ENCODE measurements at regions not wholly inside any gene's neighbourhood (a gene's known extent, or its start where the extent isn't known, plus 50 kb on each side); places are given as distances from the start of the nearest gene placed in this dataset.
A peak's percentile ranks its signal among the peaks of the same experiment; 100 is the strongest.
"Not testable (repeated sequence)": the region's sequence is repeated elsewhere in the genome, so short reads cannot be mapped to it uniquely, and the experiment has no call there.

DNA sequence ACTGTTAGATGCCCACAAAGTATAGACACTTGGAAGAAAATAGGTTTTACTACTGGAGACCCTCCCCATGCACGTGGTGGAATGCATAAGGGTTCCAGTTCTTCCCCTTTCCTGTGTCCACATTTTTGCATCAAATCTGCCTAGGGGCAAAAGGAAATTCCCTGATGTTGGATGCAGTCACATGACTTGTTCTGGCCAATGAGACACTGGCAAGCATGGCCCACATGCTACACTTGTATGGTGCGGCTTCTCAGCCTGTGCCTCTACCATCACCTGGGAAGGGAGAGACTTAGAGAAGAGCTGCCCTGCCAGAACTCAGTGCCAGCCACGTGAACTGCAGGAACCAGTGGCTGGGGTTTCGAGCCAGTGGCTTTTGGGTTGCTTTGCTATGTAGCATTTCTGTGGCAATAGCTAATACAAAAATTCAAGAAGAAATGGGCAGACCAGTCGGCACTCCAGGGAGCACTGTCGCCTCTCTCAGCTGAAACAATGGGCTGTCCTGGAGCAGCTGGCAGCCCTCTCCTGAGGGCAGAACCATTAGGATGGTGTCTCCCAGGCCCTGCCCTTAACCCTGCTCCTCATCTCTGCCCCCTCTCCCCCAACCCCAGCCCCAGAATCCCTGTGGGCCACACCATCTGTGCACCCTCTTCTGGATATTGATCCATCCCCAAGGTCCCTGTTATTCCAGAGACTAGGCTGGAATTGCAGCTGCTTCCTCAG, 634.0 kb downstream of the UQCRFS1 start:
- no peak for DNase-seq (ENCODE audit: extremely low read depth in 1 of 11, low read depth in 9 of 11, low spot score in 4 of 11)

GRCh38 chr19:28578208-28578607, 634.7 kb downstream of the UQCRFS1 start:
- DNase-seq (ENCODE audit: extremely low read depth in 1 of 11, low read depth in 9 of 11, low spot score in 4 of 11), result no peak

DNA sequence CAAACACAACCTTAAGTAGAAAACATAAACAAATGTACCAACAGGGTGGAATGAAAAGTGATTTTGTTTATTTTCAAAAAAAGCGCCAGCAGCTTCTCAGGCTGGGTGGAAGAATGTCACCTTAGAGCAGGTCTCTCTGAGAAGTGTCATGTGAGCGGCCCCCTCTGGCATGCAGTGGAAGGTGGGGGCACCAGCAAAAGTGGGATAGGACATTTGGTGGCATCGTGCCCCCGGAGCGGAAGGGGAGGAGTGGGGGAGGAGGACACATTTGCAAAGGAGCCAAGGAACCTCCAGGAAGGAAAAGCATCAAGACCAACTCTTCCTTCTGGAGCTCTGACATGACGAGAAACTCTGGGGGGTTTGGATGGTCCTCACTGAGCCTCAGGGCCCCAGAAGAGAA, 635.3 kb downstream of the UQCRFS1 start:
- DNase-seq (ENCODE audit: extremely low read depth in 1 of 11, low read depth in 9 of 11, low spot score in 4 of 11), result no peak

- peak in 9 of 11 donors; percentile 22 to 67 (median 40) for DNase-seq (ENCODE audit: extremely low read depth in 1 of 11, low read depth in 9 of 11, low spot score in 4 of 11)
These were observed 635.7 kb downstream of the UQCRFS1 start for GRCh38 chr19:28577233-28577632.

GRCh38 chr19:28575816-28576215, 637.1 kb downstream of the UQCRFS1 start:
- no peak for DNase-seq (ENCODE audit: extremely low read depth in 1 of 11, low read depth in 9 of 11, low spot score in 4 of 11)

DNA sequence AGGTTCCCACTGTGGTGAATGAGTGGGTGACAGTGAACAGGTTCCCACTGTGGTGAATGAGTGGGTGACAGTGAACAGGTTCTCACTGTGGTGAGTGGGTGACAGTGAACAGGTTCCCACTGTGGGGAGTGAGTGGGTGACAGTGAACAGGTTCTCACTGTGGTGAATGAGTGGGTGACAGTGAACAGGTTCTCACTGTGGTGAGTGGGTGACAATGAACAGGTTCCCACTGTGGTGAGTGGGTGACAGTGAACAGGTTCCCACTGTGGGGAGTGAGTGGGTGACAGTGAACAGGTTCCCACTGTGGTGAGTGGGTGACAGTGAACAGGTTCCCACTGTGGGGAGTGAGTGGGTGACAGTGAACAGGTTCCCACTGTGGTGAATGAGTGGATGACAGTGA, 637.6 kb downstream of the UQCRFS1 start:
- DNase-seq (ENCODE audit: extremely low read depth in 1 of 11, low read depth in 9 of 11, low spot score in 4 of 11), result not testable (repeated sequence)

GRCh38 chr19:28574212-28574611, 638.7 kb downstream of the UQCRFS1 start:
- DNase-seq (ENCODE audit: extremely low read depth in 1 of 11, low read depth in 9 of 11, low spot score in 4 of 11), result no peak

DNA sequence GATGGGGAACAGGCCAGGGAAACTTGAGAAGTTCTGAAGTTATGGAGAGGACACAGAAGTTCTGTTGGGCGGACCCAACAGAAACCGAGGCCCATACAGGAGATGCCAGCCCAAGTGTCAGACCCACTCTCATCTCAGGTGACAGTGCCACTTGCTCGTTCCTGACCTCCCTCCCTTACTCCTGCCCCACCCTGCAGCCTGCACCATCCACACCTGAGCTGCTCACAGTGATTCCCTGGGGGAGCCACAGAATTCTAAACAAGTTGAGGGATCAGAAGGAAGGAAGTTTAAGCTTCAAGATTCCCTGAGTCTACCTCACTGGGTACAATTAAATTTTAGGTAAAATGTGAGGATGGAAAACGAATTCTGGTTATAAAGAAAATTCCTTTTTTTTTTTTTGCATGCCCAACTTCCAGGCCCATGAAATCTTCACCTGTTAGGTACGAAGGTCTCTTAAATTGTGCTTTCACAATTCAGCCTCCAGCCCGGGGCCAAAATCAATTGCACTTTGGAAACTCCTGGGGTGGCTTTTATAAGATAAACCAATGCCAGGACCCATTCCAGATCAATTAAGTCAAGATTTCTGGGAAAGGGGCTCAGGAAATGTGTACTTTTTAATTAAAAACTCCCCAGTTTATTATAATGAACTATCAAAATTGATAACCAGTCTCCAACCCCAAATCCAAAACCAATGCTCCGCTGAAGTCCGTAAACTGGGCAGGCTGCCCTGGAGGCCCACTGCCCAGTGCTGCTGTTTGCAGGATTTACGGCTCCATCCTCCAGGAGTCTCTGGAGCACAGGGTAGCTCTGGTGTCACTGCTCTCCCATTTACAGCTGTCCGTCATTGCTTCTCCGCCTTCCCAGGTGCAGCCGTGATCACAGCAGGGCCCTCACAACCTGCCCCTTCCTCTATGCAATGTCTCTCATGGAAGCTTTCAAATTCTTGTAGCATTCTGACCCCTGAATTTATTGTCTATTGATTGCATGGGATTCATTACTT, 643.5 kb downstream of the UQCRFS1 start:
- no peak for DNase-seq (ENCODE audit: extremely low read depth in 1 of 11, low read depth in 9 of 11, low spot score in 4 of 11)

DNA sequence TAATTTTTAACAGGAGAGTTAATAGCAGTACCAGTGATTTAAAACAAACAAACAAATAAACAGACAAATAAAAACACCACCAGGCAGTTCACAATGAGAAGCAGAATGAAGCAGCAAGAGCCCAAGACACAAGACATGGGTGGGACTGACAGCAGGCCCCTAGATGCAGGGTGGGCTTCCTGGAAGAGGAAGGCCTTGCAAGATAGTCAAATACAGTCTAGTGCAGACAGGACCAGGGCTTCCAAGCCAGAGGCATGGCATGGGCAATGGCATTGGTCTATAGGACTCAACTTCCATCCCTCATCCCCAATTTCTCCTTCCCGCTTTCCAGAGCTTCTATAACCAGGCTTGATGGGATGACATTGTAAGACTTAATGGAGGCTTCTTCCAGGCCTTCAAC, 645.1 kb downstream of the UQCRFS1 start:
- DNase-seq (ENCODE audit: extremely low read depth in 1 of 11, low read depth in 9 of 11, low spot score in 4 of 11), result no peak

- no peak for DNase-seq (ENCODE audit: extremely low read depth in 1 of 11, low read depth in 9 of 11, low spot score in 4 of 11)
These were observed 648.7 kb downstream of the UQCRFS1 start for GRCh38 chr19:28563964-28564921.

GRCh38 chr19:28560786-28561185, 652.2 kb downstream of the UQCRFS1 start:
- DNase-seq (ENCODE audit: extremely low read depth in 1 of 11, low read depth in 9 of 11, low spot score in 4 of 11), result no peak

- no peak for DNase-seq (ENCODE audit: extremely low read depth in 1 of 11, low read depth in 9 of 11, low spot score in 4 of 11)
These were observed 654.2 kb downstream of the UQCRFS1 start for GRCh38 chr19:28558783-28559182.

- no peak for DNase-seq (ENCODE audit: extremely low read depth in 1 of 11, low read depth in 9 of 11, low spot score in 4 of 11)
These were observed 656.6 kb downstream of the UQCRFS1 start for GRCh38 chr19:28556371-28556770.

GRCh38 chr19:28555317-28555716, 657.6 kb downstream of the UQCRFS1 start:
- DNase-seq (ENCODE audit: extremely low read depth in 1 of 11, low read depth in 9 of 11, low spot score in 4 of 11), result no peak

- no peak for DNase-seq (ENCODE audit: extremely low read depth in 1 of 11, low read depth in 9 of 11, low spot score in 4 of 11)
These were observed 658.4 kb downstream of the UQCRFS1 start for GRCh38 chr19:28554321-28555091.

- no peak for DNase-seq (ENCODE audit: extremely low read depth in 1 of 11, low read depth in 9 of 11, low spot score in 4 of 11)
These were observed 659.2 kb downstream of the UQCRFS1 start for GRCh38 chr19:28553764-28554163.

DNA sequence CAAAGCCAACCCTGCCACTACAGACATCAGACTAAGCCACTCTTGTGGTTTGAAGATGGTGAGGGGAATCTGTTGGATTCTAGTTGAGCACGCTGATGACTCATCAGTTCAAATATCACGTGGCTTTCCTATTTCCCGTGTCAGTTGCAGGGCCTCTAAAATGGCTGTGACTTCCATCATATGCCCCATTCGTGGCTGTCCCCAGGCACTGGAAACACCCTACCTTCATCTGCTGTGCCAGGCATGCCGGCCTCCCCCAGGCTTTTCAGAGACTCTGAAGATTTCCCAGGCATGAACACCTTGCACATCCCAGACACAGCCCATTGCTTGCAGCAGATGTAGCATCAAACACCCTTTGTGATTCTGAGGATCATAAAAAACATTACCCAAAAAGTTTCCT, 659.9 kb downstream of the UQCRFS1 start:
- DNase-seq (ENCODE audit: extremely low read depth in 1 of 11, low read depth in 9 of 11, low spot score in 4 of 11), result no peak

- DNase-seq (ENCODE audit: extremely low read depth in 1 of 11, low read depth in 9 of 11, low spot score in 4 of 11), result no peak
These were observed 663.2 kb downstream of the UQCRFS1 start for GRCh38 chr19:28549680-28550277.
